GM21737 (cell line): ENCODE measurements at regions not wholly inside any gene's neighbourhood (a gene's known extent, or its start where the extent isn't known, plus 50 kb on each side); places are given as distances from the start of the nearest gene placed in this dataset.

Experiments used
- ATAC-seq: cut with Tn5 transposase; IDR thresholded peaks from one replicate; pipeline ENCODE4 v1.9.1; 2021; ENCODE audit warnings: mild to moderate bottlenecking, moderate library complexity; ENCODE audit not compliant: unreplicated experiment

DNA sequence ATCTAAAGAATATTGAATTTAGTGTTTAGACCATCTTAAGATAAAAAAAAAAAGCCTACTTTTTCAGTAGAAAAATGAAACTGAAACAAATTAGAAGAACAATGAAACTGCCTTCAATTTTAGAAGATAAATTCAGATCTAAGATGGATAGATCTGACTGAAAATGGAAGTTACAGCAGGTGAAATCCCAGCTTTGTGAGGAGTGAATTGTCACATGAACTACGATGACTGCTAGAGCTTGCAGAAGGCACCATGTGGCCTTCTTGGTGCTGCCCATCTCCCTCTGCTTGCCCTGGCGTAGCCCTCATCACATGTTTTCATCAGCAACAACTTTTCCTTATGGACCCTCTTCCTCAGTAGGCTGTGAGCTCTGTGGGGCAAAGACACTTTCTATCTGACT is 51.4 kb upstream of the EMCN start:
- no peak for ATAC-seq
